ENCODE measurements at regions not wholly inside any gene's neighbourhood (a gene's known extent, or its start where the extent isn't known, plus 50 kb on each side); places are given as distances from the start of the nearest gene placed in this dataset.

DNA sequence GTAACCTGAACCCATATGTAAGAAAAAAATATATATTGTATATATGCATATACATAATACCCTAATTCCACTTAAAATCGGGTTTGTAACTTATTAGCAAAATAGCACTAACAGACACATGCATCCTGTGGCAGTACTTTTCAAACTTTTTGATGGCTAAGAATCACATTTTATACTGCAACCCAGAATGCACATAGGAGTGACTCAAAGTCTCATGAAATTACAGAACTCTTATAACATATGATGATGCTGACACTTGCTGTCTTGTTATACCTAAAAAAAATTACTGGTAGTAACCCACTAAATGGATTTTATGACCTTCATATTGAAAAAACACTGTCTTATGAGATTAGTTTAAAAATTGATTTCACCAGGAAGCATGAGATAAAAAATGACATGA lies 152.4 kb upstream of the FRMD4B start:
- no peak for TF ChIP-seq POLR2AphosphoS5 (IDR thresholded peaks at IDR 0.05; ENCODE audit: insufficient read depth, low read depth, low read length)
- TF ChIP-seq, protein P1, sequence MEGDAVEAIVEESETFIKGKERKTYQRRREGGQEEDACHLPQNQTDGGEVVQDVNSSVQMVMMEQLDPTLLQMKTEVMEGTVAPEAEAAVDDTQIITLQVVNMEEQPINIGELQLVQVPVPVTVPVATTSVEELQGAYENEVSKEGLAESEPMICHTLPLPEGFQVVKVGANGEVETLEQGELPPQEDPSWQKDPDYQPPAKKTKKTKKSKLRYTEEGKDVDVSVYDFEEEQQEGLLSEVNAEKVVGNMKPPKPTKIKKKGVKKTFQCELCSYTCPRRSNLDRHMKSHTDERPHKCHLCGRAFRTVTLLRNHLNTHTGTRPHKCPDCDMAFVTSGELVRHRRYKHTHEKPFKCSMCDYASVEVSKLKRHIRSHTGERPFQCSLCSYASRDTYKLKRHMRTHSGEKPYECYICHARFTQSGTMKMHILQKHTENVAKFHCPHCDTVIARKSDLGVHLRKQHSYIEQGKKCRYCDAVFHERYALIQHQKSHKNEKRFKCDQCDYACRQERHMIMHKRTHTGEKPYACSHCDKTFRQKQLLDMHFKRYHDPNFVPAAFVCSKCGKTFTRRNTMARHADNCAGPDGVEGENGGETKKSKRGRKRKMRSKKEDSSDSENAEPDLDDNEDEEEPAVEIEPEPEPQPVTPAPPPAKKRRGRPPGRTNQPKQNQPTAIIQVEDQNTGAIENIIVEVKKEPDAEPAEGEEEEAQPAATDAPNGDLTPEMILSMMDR (IDR thresholded peaks at IDR 0.05; ENCODE audit: extremely low read depth in 1 of 2, insufficient read depth in 1 of 2, low read depth in 1 of 2, low read length in 2 of 2), result no peak

Measured in endothelial cell of umbilical vein (primary cell).